Astrocyte of the spinal cord (primary cell): ENCODE measurements at regions not wholly inside any gene's neighbourhood (a gene's known extent, or its start where the extent isn't known, plus 50 kb on each side); places are given as distances from the start of the nearest gene placed in this dataset.

Experiments
- DNase-seq: peaks from one replicate; pipeline ENCODE4 v3.0.0; 2011; ENCODE audit warnings: low read depth, low spot score
- H3K4me3 ChIP-seq: 2 replicates; pipeline ENCODE4 v1.5.1; 2011; ENCODE audit warnings: low read depth, mild to moderate bottlenecking, low read length, moderate library complexity
- CTCF ChIP-seq: IDR thresholded peaks from 2 replicates; pipeline ENCODE4 v1.5.1; 2012; ENCODE audit warnings: low read depth, mild to moderate bottlenecking, low read length, inconsistent platforms
- in situ Hi-C: cut with HindIII; loops from 2 replicates; pipeline ENCODE4 v1.10.0; 2017; ENCODE audit warnings: low sequenced_read_pairs

DNA sequence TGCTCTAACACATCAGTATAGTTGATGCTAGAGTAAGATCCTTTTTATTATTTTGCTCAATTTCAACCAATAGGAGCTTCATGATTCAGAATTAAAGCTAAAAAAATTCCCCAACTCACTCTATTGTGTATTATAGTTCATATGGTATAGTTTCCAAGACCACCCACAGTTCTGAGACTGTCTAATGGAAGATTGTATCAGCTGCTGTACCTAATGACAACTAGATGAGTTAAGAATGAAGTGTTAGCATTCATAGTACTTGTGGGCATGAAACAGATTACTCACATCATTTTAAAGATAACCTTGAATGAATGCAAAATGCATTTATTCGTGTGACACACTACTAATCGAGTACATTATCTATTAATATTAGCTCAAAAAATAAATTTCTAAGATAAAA lies 289.9 kb upstream of the ATP11B start:
- TF ChIP-seq CTCF = no peak
- DNase-seq = no peak
- H3K4me3 ChIP-seq = no peak overlapping the region
- in situ Hi-C loops = no loop called here

DNA sequence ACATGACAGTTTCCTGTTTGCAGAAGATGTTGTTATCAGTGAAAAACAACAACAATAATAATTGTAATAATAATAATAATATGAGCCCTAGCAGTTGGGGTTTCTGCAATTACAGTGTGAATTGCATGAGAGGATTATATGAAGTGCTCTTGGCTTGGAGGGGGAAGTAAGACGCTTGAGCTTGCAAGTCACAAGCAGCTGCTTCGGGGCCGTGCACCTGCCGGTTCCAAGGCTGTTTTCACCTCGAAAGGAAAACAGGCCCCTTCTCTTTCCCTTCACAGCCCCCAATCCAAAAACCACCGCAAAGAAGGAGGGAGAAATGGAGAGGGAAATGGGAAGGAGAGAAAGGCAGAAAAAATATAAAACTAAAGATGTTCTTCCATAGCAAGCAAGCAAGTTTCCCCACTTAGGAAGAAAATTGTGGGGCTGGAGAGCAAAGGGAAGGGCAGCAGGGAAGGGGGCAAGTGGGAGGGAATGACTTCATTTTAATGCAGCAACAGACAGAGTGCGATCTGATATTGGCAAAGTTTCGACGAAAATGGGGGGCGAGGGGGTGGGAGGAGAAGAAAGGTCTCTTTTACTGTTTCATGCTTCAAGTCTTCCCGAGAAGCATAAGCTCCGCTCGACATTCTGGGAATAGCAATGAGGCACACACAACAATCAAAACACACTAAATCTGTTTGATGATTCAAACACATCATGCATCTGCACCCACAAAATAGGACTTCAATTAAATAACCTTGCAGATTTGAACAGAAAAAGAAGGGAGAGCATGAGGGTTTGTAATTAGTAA lies 284.2 kb upstream of the ATP11B start:
- TF ChIP-seq CTCF = no peak
- DNase-seq = no peak
- no peak overlapping the region for H3K4me3 ChIP-seq
- in situ Hi-C loops = no loop called here

DNA sequence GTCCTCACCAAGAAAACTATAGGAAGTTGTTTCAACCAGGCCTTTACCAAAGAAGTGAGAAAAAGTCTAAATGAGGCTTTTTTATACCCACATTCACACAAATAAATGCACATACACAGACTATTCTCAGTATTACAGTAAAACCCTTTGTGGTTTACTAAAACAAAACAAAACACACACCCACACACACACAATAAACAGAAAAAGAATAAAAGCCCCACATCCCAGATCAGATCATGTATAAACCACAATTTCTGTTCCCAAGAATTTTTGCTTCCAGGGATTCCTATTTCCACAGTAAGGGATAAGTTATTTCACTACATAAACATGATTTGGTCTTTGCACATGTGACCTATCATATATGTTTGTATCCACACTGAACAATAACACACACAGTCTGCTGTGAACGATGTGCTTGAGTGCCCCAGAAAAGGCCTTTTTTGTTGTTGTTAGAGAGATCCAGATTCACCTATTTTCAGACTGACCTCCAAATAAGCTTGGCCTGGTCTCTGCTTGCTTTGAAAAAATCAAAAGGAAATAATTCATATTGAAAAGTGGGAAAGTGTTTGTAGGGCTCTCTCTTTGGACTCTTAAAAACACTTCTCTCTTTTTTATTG lies 283.4 kb upstream of the ATP11B start:
- no peak for TF ChIP-seq CTCF
- DNase-seq = no peak
- no peak overlapping the region for H3K4me3 ChIP-seq
- in situ Hi-C loops = no loop called here

GRCh38 chr3:182514236-182514964 lies 278.9 kb upstream of the ATP11B start:
- no peak for TF ChIP-seq CTCF
- DNase-seq = no peak
- H3K4me3 ChIP-seq = no peak overlapping the region
- in situ Hi-C loops = no loop called here

GRCh38 chr3:182516597-182517336 lies 276.5 kb upstream of the ATP11B start:
- H3K4me3 ChIP-seq = no peak overlapping the region
- no peak for TF ChIP-seq CTCF
- in situ Hi-C loops = no loop called here
- DNase-seq = no peak

DNA sequence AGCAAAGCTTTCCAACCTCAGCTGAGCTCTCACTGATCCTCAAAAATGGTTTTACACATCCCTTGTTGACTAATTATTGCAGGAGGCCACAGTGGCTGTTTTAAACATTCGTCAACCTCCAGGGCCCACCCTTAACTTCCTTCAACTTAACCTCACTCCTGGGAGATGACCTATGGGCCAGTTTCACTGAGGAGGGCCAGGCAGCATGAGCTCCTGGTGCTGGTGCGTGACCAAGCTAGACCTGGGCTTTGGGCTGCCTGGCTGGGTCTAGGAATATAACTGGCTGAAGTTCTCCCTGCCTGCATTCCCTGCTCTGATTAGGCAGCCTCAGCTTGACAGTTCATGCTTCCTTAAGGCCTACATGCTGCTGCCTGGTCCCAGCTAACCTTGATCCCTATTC lies 273.7 kb upstream of the ATP11B start:
- H3K4me3 ChIP-seq = no peak overlapping the region
- TF ChIP-seq CTCF = no peak
- in situ Hi-C loops = no loop called here
- DNase-seq = no peak
